Endothelial cell of umbilical vein (primary cell): ENCODE measurements at regions not wholly inside any gene's neighbourhood (a gene's known extent, or its start where the extent isn't known, plus 50 kb on each side); places are given as distances from the start of the nearest gene placed in this dataset.

Experiments used
- CTCF ChIP-seq, 2 donors: IDR thresholded peaks; 1 replicate in 1 of 2; 2 replicates in 1 of 2; pipeline ENCODE4 v1.5.1; 2011; ENCODE audit warnings: low read length in 2 of 2, mild to moderate bottlenecking in 2 of 2, moderate library complexity in 2 of 2, control low read depth in 1 of 2, inconsistent platforms in 1 of 2, low read depth in 1 of 2; ENCODE audit not compliant: insufficient read depth in 1 of 2; ENCODE audit errors: extremely low read depth in 1 of 2
- EZH2 ChIP-seq: IDR thresholded peaks from 2 replicates; pipeline ENCODE4 v1.6.1; 2012; ENCODE audit warnings: borderline replicate concordance, low read depth, mild to moderate bottlenecking, moderate library complexity, low read length, inconsistent platforms; ENCODE audit not compliant: severe bottlenecking
- FOS ChIP-seq: IDR thresholded peaks from 2 replicates; pipeline ENCODE4 v1.6.1; 2011; ENCODE audit warnings: mild to moderate bottlenecking, low read length, moderate library complexity, borderline replicate concordance; ENCODE audit not compliant: insufficient read depth
- GATA2 ChIP-seq: IDR thresholded peaks from 2 replicates; pipeline ENCODE4 v1.7.0; 2011; ENCODE audit warnings: low read depth, mild to moderate bottlenecking, moderate library complexity, mixed read lengths, low read length; ENCODE audit not compliant: insufficient read length, insufficient read depth
- JUN ChIP-seq: IDR thresholded peaks from 2 replicates; pipeline ENCODE4 v1.6.1; 2011; ENCODE audit warnings: borderline replicate concordance, low read depth; ENCODE audit not compliant: insufficient read length, insufficient read depth
- MYC ChIP-seq: IDR thresholded peaks from one replicate; pipeline ENCODE4 v1.6.1; 2011; ENCODE audit warnings: mild to moderate bottlenecking, low read depth, low read length
- POLR2A ChIP-seq: IDR thresholded peaks from 2 replicates; pipeline ENCODE4 v1.6.1; 2012; ENCODE audit warnings: low read depth, mild to moderate bottlenecking, control low read depth, low read length
- POLR2AphosphoS5 ChIP-seq: IDR thresholded peaks from 2 replicates; pipeline ENCODE4 v1.6.1; 2012; ENCODE audit warnings: low read depth, mild to moderate bottlenecking, control low read depth, low read length, moderate library complexity; ENCODE audit not compliant: insufficient read depth
- TF ChIP-seq, protein P1 (sequence below): IDR thresholded peaks from 2 replicates; pipeline ENCODE4 v1.6.1; 2011; ENCODE audit not compliant: insufficient read depth, insufficient read length

DNA sequence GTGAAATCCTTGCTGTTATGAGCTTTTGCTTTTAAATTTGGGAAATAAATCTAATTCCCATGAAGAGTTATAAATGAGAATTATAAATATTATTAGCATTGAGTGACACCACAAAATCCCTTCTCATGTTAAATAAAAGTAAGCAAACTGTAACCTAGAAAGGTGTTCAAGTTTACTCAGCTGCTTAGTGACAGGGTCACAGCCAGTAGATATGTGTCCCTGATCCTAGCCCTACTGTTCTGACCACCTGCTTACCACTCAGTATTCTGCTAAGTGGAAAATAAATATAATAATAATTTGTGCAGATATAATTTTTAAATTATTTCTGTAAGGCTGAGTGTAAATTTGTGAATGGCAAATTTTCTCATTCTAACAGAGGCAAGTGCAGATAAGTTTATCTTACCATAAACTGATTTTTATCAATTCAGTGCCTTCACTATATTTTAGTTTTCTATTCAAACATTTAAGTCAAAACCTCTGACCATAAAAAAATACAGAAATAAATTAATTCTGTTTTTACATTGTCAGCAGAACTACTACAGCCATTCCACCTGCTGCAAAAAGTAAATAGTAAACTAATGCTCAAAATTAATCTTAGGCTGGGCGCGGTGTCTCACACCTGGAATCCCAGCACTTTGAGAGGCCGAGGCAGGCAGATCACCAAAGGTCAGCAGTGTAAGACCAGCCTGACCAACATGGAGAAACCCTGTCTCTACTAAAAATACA, 118.2 kb downstream of the TENT5A start:
- TF ChIP-seq CTCF (IDR thresholded peaks at IDR 0.05; ENCODE audit: extremely low read depth in 1 of 2, insufficient read depth in 1 of 2, low read depth in 1 of 2, low read length in 2 of 2) = no peak
- no peak for TF ChIP-seq JUN
- no peak for TF ChIP-seq MYC
- no peak for TF ChIP-seq EZH2
- TF ChIP-seq GATA2 = no peak
- TF ChIP-seq POLR2AphosphoS5 = no peak
- TF ChIP-seq POLR2A = no peak
- TF ChIP-seq, protein P1, sequence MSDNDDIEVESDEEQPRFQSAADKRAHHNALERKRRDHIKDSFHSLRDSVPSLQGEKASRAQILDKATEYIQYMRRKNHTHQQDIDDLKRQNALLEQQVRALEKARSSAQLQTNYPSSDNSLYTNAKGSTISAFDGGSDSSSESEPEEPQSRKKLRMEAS = no peak
- no peak for TF ChIP-seq FOS
